SH-SY5Y (cell line): ENCODE measurements at regions not wholly inside any gene's neighbourhood (a gene's known extent, or its start where the extent isn't known, plus 50 kb on each side); places are given as distances from the start of the nearest gene placed in this dataset.

Experiments used
- GATA2 ChIP-seq: IDR thresholded peaks from 2 replicates; pipeline ENCODE4 v1.6.1; 2011; ENCODE audit warnings: mild to moderate bottlenecking, low read depth, low read length
- GATA3 ChIP-seq: IDR thresholded peaks from 2 replicates; pipeline ENCODE4 v1.6.1; 2011; ENCODE audit warnings: low read depth, mild to moderate bottlenecking, low read length, moderate library complexity

DNA sequence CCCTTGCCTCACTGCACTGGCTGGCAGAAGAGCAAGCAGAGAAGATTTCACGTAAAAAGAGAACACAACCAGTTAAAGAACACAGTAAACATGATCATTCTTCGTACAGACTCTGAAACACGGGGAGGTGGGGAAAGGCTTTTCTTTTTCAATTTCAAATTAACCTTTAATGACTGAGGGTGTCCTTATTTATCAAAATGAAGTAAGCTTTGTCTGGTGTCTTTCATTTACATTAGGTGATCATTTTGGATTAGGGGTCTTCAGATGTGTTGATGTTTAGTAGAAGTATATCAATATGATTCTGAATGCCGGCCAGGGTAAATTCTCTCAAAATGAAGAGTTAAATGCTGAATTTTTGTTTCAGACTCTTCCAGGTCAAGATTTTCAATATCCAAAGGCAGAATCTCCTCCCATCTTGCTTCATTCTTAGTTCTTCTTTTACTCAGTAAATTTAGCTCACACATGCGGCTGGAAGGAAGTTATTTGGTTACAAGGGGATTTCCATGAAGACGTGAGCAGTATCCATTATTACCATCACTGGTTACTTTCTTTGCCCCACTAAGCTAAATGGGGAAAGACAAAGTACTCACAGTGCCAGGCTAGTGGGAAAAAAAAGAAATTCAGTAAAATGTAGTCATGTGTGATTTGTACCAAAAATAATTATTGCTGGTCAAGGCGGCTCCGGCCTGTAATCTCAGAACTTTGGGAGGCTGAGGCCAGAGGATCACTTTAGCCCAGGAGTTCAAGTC, 272.2 kb upstream of the NR2F2 start:
- no peak for TF ChIP-seq GATA2
- TF ChIP-seq GATA3 = no peak
